H1 (cell line): ENCODE measurements at regions not wholly inside any gene's neighbourhood (a gene's known extent, or its start where the extent isn't known, plus 50 kb on each side); places are given as distances from the start of the nearest gene placed in this dataset.

ENCODE experiments used
- CEBPB ChIP-seq: IDR thresholded peaks from 2 replicates; pipeline ENCODE4 v1.6.1; 2012; ENCODE audit warnings: low read depth, low read length
- CHD1 ChIP-seq: IDR thresholded peaks from 2 replicates; pipeline ENCODE4 v1.6.1; 2012; ENCODE audit warnings: low read depth, low read length, improper control_type of control experiment
- EGR1 ChIP-seq: IDR thresholded peaks from 2 replicates; pipeline ENCODE4 v1.6.1; 2011; ENCODE audit warnings: low read depth, low read length, borderline replicate concordance
- RXRA ChIP-seq: IDR thresholded peaks from 2 replicates; pipeline ENCODE4 v1.6.1; 2011; ENCODE audit warnings: low read depth, mild to moderate bottlenecking, low read length, moderate library complexity; ENCODE audit not compliant: insufficient read depth
- SIRT6 ChIP-seq: IDR thresholded peaks from one replicate; pipeline ENCODE4 v1.7.1; 2012; ENCODE audit warnings: low read length, inconsistent platforms
- SP1 ChIP-seq: IDR thresholded peaks from 2 replicates; pipeline ENCODE4 v1.6.1; 2011; ENCODE audit warnings: low read depth, low read length
- TEAD4 ChIP-seq: IDR thresholded peaks from 2 replicates; pipeline ENCODE4 v1.6.1; 2012; ENCODE audit warnings: low read depth, low read length, inconsistent platforms, mixed read lengths

DNA sequence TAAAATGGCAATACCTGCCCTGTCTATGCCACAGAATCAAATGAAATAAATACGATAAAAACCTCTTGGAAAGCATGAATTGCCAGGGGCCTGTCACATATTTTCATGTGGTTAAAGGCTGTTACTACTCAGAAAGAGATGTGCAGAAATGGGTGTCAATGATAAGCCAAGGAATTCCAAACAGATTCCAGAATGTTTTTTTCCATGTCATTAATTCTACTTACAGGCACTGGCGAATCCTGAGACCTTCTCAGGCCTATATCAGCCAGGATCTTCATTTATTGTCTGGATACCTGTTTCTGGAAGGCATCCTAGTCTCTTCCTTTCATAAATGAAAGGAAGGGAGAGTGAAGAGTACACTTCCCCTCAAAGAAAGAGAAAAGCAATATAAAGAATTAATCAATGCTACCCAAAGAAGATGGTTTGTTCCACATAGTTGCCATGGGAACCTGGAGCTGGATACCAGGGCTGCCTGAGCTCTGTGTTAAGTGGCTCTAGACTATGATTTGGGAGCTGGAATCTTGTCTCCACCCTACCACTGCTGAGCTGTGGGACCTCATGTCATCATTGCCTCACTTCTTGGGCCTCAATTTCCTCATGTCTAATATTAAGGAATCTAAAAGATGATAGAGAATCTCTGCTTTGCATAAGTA is 335.1 kb upstream of the SKOR2 start (continued):
- TF ChIP-seq EGR1 (no peak), CHD1 (no peak), CEBPB (no peak), SP1 (no peak), SIRT6 (no peak), RXRA (no peak), TEAD4 (no peak)
